Thoracic aorta (tissue), 2 donors: ENCODE measurements at regions not wholly inside any gene's neighbourhood (a gene's known extent, or its start where the extent isn't known, plus 50 kb on each side); places are given as distances from the start of the nearest gene placed in this dataset.

Source experiments
- ATAC-seq: fragments of 150-250 bp; one replicate; pipeline ENCODE4 v1.8.0; 2017; ENCODE audit warnings: low read depth; ENCODE audit not compliant: insufficient number of reproducible peaks, low FRiP score
- DNase-seq: peaks from one replicate; pipeline ENCODE4 v3.0.0-alpha.2; 2020; ENCODE audit warnings: low spot score
- H3K27ac ChIP-seq, 2 donors: fragments of 200-600 bp; sonication (generic); 1 replicate in 1 of 2; 2 replicates in 1 of 2; pipeline ENCODE4 v1.5.1; 2016; ENCODE audit warnings: mild to moderate bottlenecking in 2 of 2, moderate library complexity in 2 of 2
- H3K27me3 ChIP-seq: fragments of 200-600 bp; sonication (generic); replicated peaks from 2 replicates; pipeline ENCODE4 v1.6.0; 2016; ENCODE audit warnings: mild to moderate bottlenecking; ENCODE audit not compliant: insufficient read depth
- H3K36me3 ChIP-seq: fragments of 200-600 bp; sonication (generic); one replicate; pipeline ENCODE4 v1.5.1; 2016
- H3K4me1 ChIP-seq, 2 donors: fragments of 200-600 bp; sonication (generic); 1 replicate in 1 of 2; 2 replicates in 1 of 2; pipeline versions ENCODE4 v1.5.1 to v1.6.0; 2016; ENCODE audit warnings: low read depth in 2 of 2, mild to moderate bottlenecking in 1 of 2; ENCODE audit not compliant: control insufficient read depth in 1 of 2
- H3K4me3 ChIP-seq: fragments of 200-600 bp; sonication (generic); 2 replicates; pipeline ENCODE4 v1.5.1; 2016; ENCODE audit warnings: mild to moderate bottlenecking
- H3K9me3 ChIP-seq: fragments of 200-600 bp; sonication (generic); 2 replicates; pipeline ENCODE4 v1.5.1; 2016
- TF ChIP-seq, protein P1 (sequence below): fragments of 200-600 bp; sonication (generic); IDR thresholded peaks from one replicate; pipeline ENCODE4 v1.5.1; 2019; ENCODE audit warnings: antibody characterized with exemption

DNA sequence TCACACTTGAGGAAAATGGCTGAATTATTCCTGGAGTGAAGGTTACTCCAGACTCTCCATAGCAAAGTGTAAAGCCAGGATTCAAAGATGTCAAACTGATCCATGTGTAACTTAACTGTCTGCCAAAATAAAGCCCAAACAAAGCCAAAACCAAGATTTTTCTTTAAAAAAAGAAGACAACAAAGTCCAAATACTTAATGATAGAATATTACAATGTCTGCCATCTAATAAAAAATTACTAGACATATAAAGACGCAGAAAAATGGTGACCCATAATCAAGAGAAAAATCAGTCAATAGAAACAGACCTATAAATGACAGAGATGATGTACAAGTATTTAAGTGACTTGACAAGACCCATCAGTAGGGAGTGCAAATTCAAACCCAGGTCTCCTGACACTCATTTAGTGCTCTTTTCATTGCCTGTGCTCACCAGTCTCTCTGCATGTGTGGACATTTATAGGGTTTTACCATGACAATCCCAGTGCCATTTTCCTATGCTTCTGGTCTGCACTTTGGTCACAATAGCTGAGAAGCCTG lies 85.1 kb upstream of the HES1 start:
- Histone ChIP-seq H3K4me1 (peaks cover 0 to 16% of the 10 kb centered on the region in 2 donors), H3K27me3 (no peaks in the 10 kb centered on the region), H3K36me3 (no peaks in the 10 kb centered on the region), H3K4me3 (no peak overlapping the region), H3K27ac (no peak overlapping the region), H3K9me3 (peaks cover 8% of the 10 kb centered on the region)
- ATAC-seq (no peak), DNase-seq (no peak)
- TF ChIP-seq, protein P1, sequence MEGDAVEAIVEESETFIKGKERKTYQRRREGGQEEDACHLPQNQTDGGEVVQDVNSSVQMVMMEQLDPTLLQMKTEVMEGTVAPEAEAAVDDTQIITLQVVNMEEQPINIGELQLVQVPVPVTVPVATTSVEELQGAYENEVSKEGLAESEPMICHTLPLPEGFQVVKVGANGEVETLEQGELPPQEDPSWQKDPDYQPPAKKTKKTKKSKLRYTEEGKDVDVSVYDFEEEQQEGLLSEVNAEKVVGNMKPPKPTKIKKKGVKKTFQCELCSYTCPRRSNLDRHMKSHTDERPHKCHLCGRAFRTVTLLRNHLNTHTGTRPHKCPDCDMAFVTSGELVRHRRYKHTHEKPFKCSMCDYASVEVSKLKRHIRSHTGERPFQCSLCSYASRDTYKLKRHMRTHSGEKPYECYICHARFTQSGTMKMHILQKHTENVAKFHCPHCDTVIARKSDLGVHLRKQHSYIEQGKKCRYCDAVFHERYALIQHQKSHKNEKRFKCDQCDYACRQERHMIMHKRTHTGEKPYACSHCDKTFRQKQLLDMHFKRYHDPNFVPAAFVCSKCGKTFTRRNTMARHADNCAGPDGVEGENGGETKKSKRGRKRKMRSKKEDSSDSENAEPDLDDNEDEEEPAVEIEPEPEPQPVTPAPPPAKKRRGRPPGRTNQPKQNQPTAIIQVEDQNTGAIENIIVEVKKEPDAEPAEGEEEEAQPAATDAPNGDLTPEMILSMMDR, result no peak

DNA sequence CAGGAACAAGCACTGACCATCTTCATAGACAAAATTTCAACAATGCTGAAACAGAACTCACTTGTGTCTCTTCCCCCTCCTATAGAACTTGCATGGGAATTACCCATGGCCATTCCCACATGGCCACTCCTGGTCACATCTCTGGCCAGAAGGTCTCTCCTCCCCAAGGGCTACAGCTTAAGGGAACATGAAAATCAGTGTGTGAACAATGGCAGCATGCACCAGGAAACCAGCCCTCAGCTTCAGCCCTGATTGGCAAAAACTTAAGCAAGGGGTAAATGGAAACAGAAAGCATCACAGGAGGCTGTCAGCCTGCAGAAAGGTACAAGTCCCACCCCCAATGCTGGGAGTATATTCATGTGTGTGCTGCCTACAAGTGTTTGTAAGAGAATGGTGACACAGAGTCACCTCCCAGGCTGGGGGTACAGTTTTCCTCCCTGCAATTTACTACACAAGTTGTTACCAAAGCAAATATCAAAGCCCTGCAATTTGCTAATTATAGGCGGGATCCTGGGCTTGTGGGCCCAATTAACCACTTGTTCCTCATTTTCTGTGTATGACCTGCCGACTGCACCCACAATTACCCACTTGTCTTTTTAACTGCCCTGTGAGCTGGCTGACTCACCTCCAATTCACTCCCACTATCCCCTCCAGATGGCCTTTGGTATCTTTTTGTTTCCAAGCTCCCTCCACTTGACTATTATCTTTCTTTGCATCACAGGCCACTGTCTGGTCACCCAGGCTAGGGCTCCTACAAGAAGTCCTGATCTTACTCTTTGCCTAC lies 84.4 kb upstream of the HES1 start:
- Histone ChIP-seq H3K4me1 (peaks cover 0 to 14% of the 10 kb centered on the region in 2 donors), H3K9me3 (peaks cover 8% of the 10 kb centered on the region), H3K36me3 (no peaks in the 10 kb centered on the region), H3K27me3 (no peaks in the 10 kb centered on the region), H3K27ac (no peak overlapping the region), H3K4me3 (no peak overlapping the region)
- TF ChIP-seq, protein P1, result no peak
- DNase-seq (no peak), ATAC-seq (no peak)

DNA sequence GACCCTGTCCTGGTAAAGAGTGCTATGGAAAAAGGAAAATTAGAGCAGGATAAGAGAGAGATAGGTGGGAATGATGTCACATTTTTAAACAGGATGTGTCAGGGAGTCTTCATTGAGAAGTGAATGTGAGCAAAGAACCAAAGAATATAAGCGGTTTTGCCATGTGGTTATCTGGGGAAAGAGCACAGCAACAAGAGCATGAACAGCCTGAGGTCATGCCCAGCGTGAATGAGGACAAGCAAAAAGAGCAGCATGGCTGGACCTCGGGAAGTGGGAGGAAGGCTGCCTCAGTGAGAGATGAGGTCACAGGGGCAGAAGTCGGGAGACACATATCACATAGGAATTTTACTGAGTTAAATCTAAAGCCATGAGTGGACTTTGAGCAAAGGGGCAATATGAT lies 82.8 kb upstream of the HES1 start:
- no peak overlapping the region for H3K27ac ChIP-seq

DNA sequence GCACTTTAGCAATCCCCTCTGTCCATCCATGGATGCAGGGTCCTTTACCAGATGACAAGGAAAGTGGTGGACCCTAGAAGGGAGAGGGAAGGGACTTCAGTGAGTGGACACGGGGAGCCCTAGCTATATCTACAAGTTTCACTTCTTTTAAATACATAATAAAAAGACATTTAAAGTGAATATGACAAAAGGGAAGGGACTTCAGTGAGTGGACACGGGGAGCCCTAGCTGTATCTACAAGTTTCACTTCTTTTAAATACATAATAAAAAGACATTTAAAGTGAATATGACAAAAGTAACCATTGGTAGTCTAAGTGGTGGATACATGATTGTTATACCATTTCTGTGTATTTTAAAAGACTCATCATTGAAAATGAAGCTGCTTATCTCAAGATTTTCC lies 81.9 kb upstream of the HES1 start:
- H3K27ac ChIP-seq, result no peak overlapping the region
- no peaks in the 10 kb centered on the region for H3K27me3 ChIP-seq
- ATAC-seq (no peak), DNase-seq (no peak)
- H3K36me3 ChIP-seq, result no peaks in the 10 kb centered on the region
- TF ChIP-seq, protein P1, result no peak
- H3K4me1 ChIP-seq, result peaks cover 8 to 10% of the 10 kb centered on the region in 2 donors
- peaks cover 8% of the 10 kb centered on the region for H3K9me3 ChIP-seq
- H3K4me3 ChIP-seq, result no peak overlapping the region

More for the DNA sequence above, 82.8 kb upstream of the HES1 start:
- Histone ChIP-seq H3K36me3 (no peaks in the 10 kb centered on the region), H3K9me3 (peaks cover 8% of the 10 kb centered on the region), H3K4me1 (peaks cover 3 to 6% of the 10 kb centered on the region in 2 donors), H3K4me3 (no peak overlapping the region), H3K27me3 (no peaks in the 10 kb centered on the region)
- DNase-seq, result no peak
- TF ChIP-seq, protein P1, result no peak
- no peak for ATAC-seq

DNA sequence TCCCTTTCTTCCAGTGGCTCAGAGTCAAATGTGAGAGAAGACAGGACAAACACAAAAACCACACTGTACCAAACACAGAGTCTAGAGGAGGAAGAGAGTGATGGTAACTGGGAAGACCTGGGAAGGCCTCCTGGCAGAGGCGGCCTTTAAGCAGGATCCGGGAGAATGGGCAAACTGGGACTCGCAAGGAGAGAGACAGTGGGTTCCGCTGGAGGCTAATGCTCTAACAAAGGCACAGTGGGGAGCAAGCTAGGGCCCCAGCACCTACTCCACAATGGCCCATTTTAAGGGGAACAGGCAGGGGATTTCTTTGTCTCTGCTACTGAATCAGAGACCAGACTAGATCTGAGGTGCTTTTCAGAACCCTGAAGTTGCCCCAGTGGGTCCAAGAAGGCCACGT lies 81.4 kb upstream of the HES1 start:
- TF ChIP-seq, protein P1, result no peak
- no peak overlapping the region for H3K4me3 ChIP-seq
- H3K4me1 ChIP-seq, result peaks cover 8 to 11% of the 10 kb centered on the region in 2 donors
- ATAC-seq (no peak), DNase-seq (no peak)
- no peaks in the 10 kb centered on the region for H3K36me3 ChIP-seq
- H3K9me3 ChIP-seq, result peaks cover 8% of the 10 kb centered on the region
- no peak overlapping the region for H3K27ac ChIP-seq
- no peaks in the 10 kb centered on the region for H3K27me3 ChIP-seq
